Choroid plexus epithelial cell (primary cell): ENCODE measurements at regions not wholly inside any gene's neighbourhood (a gene's known extent, or its start where the extent isn't known, plus 50 kb on each side); places are given as distances from the start of the nearest gene placed in this dataset.

Experiments used
- DNase-seq: peaks from one replicate; pipeline ENCODE4 v3.0.0-alpha.2; 2010; ENCODE audit warnings: low read depth
- H3K4me3 ChIP-seq: 2 replicates; pipeline ENCODE4 v1.5.1; 2011; ENCODE audit warnings: low read depth, mild to moderate bottlenecking, control low read depth, low read length, moderate library complexity
- TF ChIP-seq, protein P1 (sequence below): conservative IDR thresholded peaks from 2 replicates; pipeline ENCODE4 v1.5.1; 2011; ENCODE audit warnings: low read depth, mild to moderate bottlenecking, control low read depth, inconsistent platforms, low read length, moderate library complexity

DNA sequence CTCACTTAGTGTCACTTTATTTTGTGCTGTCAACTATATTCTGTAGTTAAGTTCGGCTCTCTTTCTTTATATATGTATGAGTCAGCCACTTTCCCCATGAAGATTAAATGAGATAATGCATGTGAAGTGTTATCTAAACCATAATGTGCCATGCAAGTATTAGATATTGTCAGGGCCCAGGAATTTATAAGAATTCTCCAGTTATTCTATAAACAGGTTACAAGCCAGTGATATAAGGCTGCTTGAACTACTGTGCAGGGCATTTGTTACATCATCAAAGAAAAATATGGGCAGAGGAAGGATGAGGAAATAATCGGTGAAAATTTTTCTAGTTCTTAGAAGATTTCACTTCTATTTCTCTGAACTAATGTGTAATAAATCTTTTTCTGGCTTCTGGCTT is 1049.0 kb upstream of the NR2F2 start:
- DNase-seq = no peak
- no peak overlapping the region for H3K4me3 ChIP-seq
- TF ChIP-seq, protein P1, sequence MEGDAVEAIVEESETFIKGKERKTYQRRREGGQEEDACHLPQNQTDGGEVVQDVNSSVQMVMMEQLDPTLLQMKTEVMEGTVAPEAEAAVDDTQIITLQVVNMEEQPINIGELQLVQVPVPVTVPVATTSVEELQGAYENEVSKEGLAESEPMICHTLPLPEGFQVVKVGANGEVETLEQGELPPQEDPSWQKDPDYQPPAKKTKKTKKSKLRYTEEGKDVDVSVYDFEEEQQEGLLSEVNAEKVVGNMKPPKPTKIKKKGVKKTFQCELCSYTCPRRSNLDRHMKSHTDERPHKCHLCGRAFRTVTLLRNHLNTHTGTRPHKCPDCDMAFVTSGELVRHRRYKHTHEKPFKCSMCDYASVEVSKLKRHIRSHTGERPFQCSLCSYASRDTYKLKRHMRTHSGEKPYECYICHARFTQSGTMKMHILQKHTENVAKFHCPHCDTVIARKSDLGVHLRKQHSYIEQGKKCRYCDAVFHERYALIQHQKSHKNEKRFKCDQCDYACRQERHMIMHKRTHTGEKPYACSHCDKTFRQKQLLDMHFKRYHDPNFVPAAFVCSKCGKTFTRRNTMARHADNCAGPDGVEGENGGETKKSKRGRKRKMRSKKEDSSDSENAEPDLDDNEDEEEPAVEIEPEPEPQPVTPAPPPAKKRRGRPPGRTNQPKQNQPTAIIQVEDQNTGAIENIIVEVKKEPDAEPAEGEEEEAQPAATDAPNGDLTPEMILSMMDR = no peak

DNA sequence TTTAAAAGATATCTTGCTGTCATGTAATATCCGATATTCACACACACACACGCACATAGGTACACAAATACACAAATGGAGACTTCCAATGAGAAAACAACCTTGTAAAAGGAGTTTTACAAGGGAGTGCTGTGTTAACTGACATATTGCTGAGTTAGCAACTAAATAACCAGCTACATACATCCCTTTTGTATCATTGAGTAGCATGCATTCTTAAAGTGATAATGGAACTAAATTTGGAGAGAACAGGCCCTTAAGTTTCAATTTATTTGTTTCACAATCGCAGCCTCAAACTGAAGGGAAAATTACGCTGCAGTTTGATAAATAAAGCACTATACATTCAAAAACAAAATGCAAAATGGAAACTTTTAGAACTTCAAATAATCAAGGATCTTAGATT is 1046.0 kb upstream of the NR2F2 start:
- no peak for DNase-seq
- no peak overlapping the region for H3K4me3 ChIP-seq
- TF ChIP-seq, protein P1 = no peak

DNA sequence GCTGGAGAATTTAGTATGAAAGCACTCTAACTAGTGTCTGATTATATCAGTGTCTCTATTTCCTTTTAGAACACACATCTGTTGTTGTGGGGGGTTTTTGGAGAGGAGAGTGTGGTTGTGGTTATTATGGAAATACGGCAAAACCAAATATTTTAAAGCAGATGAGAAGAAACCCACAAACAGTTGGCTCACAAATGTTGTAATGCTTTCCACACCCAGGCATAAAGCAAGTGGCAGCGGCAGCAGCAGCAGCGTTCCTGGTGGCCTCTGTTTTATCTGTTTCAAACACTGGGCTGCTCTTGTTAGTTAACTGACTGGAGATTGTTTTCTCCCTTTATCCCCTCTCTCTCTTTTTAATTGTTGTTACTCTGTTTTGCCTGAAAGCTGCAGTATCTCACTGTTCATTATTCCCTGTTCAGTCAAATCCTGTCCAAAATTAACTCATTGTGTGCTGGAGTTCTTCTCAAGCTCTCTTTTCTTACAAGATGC is 1045.5 kb upstream of the NR2F2 start:
- TF ChIP-seq, protein P1 = peak; percentile 42
- no peak overlapping the region for H3K4me3 ChIP-seq
- peak; percentile 89 for DNase-seq

DNA sequence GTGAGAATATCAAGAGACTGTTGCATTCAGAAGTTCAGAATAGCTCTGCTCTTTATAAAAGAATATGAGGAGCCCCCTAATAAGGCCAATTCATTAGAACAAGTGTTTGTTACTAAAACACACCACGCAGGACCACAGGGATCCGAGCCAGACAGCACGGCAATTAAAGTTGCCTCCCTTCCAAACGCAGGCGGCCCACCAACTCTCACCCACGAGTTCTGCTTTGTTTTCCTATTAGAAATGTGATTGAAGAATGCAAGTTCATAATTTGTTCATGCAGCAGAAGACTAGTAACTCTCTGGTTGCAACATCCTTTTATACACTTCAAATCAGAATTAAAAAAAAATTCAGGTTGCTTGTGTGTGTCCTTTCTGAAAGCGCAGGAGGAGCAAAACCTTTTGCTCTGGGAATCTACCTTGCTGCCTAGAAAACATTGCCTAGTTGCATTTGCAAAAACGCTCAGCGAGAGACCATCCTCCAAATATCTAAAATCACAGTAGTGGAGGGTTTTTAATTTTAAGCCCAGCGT is 1044.1 kb upstream of the NR2F2 start:
- no peak for DNase-seq
- TF ChIP-seq, protein P1 = no peak
- no peak overlapping the region for H3K4me3 ChIP-seq

DNA sequence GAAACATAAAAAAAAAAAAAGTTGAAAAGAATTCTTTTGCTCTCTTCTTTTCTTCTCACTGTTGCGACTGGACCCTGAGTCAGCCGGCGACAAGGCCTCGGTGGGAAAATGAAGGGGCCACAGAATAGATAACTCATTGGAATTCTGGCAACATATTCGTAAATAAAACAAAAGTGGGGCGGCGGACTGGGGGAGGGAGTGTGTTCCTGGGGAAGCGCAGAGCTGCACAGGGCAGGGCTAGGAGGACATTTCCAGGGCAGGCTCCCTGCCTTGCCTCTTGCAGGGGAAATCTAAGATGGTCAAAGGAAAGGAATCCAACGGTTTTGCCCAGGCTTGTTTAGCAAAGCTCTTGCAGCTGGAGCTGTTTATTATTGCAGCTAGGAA is 1042.8 kb upstream of the NR2F2 start:
- TF ChIP-seq, protein P1 = no peak
- peak; percentile 55 for DNase-seq
- no peak overlapping the region for H3K4me3 ChIP-seq

DNA sequence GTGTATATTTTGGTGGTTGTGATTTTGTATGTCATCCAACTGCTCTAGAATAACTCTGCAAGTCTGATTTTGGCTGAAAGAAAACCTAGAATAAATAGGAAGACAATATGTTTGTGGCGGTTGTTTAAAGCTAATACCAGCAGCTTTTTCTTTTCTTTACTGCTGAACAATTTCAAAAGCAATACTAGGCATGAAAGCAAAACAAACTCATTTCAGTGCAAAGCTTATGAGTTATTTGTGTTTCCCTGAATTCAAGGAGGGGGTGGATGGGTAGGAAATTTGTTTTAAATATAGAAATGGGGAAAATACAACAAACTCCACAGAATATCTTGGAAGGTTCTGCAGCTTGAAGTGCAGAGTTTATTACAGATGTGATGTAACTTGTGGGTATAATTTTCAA is 1041.9 kb upstream of the NR2F2 start:
- TF ChIP-seq, protein P1 = no peak
- no peak for DNase-seq
- no peak overlapping the region for H3K4me3 ChIP-seq

DNA sequence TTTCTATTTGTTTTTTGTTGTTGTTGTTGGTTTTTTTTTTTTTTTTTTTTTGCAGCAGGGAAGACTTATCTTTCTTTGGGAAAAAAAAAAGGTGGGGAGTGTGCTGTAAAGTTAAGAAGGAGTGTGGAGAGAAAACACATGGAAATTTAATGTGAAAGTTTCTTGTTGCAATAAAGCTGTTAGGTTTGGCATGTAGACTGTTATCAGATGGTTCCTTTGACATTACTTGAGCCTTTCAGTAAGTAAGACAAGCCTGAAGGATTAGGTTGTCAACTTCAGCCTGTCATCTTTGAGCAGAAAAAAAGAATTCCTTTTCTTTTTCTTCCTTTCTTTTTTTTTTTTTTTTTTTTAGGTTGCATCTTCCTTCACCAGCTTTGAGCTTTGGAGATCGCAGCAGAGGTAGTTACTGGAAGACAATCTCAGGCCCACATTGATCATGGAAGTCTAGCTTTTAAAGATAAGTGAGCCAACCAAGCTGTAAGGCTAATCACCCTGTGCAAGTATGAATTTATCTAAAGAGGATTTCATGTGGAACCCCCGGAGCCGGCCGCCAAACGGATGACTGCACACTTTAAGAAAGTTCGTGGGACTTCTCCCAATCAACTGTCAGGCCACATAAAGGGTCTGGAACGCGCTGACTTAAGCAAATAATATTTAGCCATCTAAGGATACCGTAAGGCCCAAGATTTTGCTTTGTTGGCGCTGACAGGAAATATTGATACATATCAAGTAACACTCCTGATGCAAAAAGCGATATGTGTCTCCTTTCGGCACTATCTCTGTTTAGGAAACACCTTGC is 1040.1 kb upstream of the NR2F2 start:
- no peak for DNase-seq
- H3K4me3 ChIP-seq = no peak overlapping the region
- TF ChIP-seq, protein P1 = no peak
